MM.1S (cell line): ENCODE measurements at regions not wholly inside any gene's neighbourhood (a gene's known extent, or its start where the extent isn't known, plus 50 kb on each side); places are given as distances from the start of the nearest gene placed in this dataset.

Experiments
- DNase-seq: peaks from one replicate; pipeline ENCODE4 v3.0.0-alpha.2; 2015
- H2AFZ ChIP-seq: fragments of 300-600 bp; sonication (generic); 2 replicates; pipeline ENCODE4 v1.6.0; 2016; ENCODE audit warnings: antibody characterized with exemption, low read length
- H3F3A ChIP-seq: fragments of 300-600 bp; sonication (generic); 2 replicates; pipeline ENCODE4 v1.6.1; 2016; ENCODE audit warnings: mild to moderate bottlenecking, antibody characterized with exemption, low read length, moderate library complexity, mixed read lengths; ENCODE audit not compliant: insufficient read depth
- H3K27ac ChIP-seq: fragments of 300-600 bp; sonication (generic); 2 replicates; pipeline ENCODE4 v1.5.1; 2016; ENCODE audit warnings: mild to moderate bottlenecking, low read length
- H3K27me3 ChIP-seq: fragments of 300-600 bp; sonication (generic); replicated peaks from 2 replicates; pipeline ENCODE4 v1.6.0; 2016; ENCODE audit warnings: low read length; ENCODE audit not compliant: insufficient read depth
- H3K36me3 ChIP-seq: fragments of 300-600 bp; sonication (generic); replicated peaks from 2 replicates; pipeline ENCODE4 v1.6.1; 2016; ENCODE audit warnings: mild to moderate bottlenecking, low read length, mixed read lengths; ENCODE audit not compliant: insufficient read depth
- H3K4me1 ChIP-seq: fragments of 300-600 bp; sonication (generic); 2 replicates; pipeline ENCODE4 v1.6.1; 2016; ENCODE audit warnings: low read length, mixed read lengths
- H3K4me2 ChIP-seq: fragments of 300-600 bp; sonication (generic); 2 replicates; pipeline ENCODE4 v1.6.0; 2016; ENCODE audit warnings: low read depth, low read length
- H3K4me3 ChIP-seq: fragments of 300-600 bp; sonication (generic); 2 replicates; pipeline ENCODE4 v1.5.1; 2016; ENCODE audit warnings: low read length, mixed read lengths
- H3K79me2 ChIP-seq: fragments of 300-600 bp; sonication (generic); 2 replicates; pipeline ENCODE4 v1.6.1; 2016; ENCODE audit warnings: mixed run types, low read length, mixed read lengths
- H3K9ac ChIP-seq: fragments of 300-600 bp; sonication (generic); 2 replicates; pipeline ENCODE4 v1.6.1; 2016; ENCODE audit warnings: low read length, mixed read lengths
- H3K9me2 ChIP-seq: fragments of 300-600 bp; sonication (generic); replicated peaks from 2 replicates; pipeline ENCODE4 v1.6.1; 2016; ENCODE audit warnings: mild to moderate bottlenecking, low read length, mixed read lengths; ENCODE audit not compliant: insufficient read depth
- H3K9me3 ChIP-seq: fragments of 300-600 bp; sonication (generic); replicated peaks from 2 replicates; pipeline ENCODE4 v1.6.1; 2016; ENCODE audit warnings: mild to moderate bottlenecking, low read length, mixed read lengths; ENCODE audit not compliant: insufficient read depth
- H4K20me1 ChIP-seq: fragments of 300-600 bp; sonication (generic); 2 replicates; pipeline ENCODE4 v1.6.1; 2016; ENCODE audit warnings: mild to moderate bottlenecking, low read length, moderate library complexity, mixed read lengths; ENCODE audit not compliant: insufficient read depth
- CTCF ChIP-seq: fragments of 300-600 bp; sonication (generic); IDR thresholded peaks from 2 replicates; pipeline ENCODE4 v1.5.1; 2016; ENCODE audit warnings: antibody characterized with exemption, low read length, mixed read lengths
- EZH2 ChIP-seq: fragments of 300-600 bp; sonication (generic); optimal IDR thresholded peaks from 2 replicates; pipeline ENCODE3; 2017; ENCODE audit warnings: low read depth, mild to moderate bottlenecking, antibody characterized with exemption, low read length, mixed read lengths
- EZH2phosphoT487 ChIP-seq: fragments of 300-600 bp; sonication (generic); IDR thresholded peaks from 2 replicates; pipeline ENCODE4 v1.6.1; 2018; ENCODE audit warnings: antibody characterized with exemption, low read length

- no peak overlapping the region for H3K9ac ChIP-seq
- H3K4me3 ChIP-seq: no peak overlapping the region
- no peaks in the 10 kb centered on the region for H3K9me2 ChIP-seq
- H3K79me2 ChIP-seq: no peaks in the 10 kb centered on the region
- no peaks in the 10 kb centered on the region for H3K27me3 ChIP-seq
- H3K4me2 ChIP-seq: no peak overlapping the region
- H3K36me3 ChIP-seq: no peaks in the 10 kb centered on the region
- no peaks in the 10 kb centered on the region for H3F3A ChIP-seq
- no peaks in the 10 kb centered on the region for H3K9me3 ChIP-seq
- H3K27ac ChIP-seq: no peak overlapping the region
- no peak for TF ChIP-seq EZH2phosphoT487
- DNase-seq: no peak
- H2AFZ ChIP-seq: no peak overlapping the region
- H3K4me1 ChIP-seq: no peaks in the 10 kb centered on the region
- H4K20me1 ChIP-seq: no peaks in the 10 kb centered on the region
Observed at GRCh38 chr2:34724107-34724506, 1125.0 kb upstream of the FAM98A start.

- no peaks in the 10 kb centered on the region for H3K36me3 ChIP-seq
- no peaks in the 10 kb centered on the region for H3K9me2 ChIP-seq
- no peak overlapping the region for H3K4me2 ChIP-seq
- no peak overlapping the region for H3K27ac ChIP-seq
- H3K4me1 ChIP-seq: no peaks in the 10 kb centered on the region
- H3K79me2 ChIP-seq: no peaks in the 10 kb centered on the region
- no peak overlapping the region for H3K9ac ChIP-seq
- no peak overlapping the region for H2AFZ ChIP-seq
- no peaks in the 10 kb centered on the region for H3F3A ChIP-seq
- H4K20me1 ChIP-seq: no peaks in the 10 kb centered on the region
- no peak overlapping the region for H3K4me3 ChIP-seq
- H3K27me3 ChIP-seq: no peaks in the 10 kb centered on the region
- TF ChIP-seq EZH2phosphoT487 (no peak), EZH2 (no peak), CTCF (no peak)
- H3K9me3 ChIP-seq: no peaks in the 10 kb centered on the region
- DNase-seq: no peak
Observed at GRCh38 chr2:34723683-34724082, 1124.6 kb upstream of the FAM98A start.

GRCh38 chr2:34719206-34719605 is 1120.1 kb upstream of the FAM98A start:
- no peak overlapping the region for H3K27ac ChIP-seq
- no peaks in the 10 kb centered on the region for H4K20me1 ChIP-seq
- H3F3A ChIP-seq: no peaks in the 10 kb centered on the region

GRCh38 chr2:34705551-34706247 is 1106.6 kb upstream of the FAM98A start:
- Histone ChIP-seq H4K20me1 (no peaks in the 10 kb centered on the region), H3K9me2 (no peaks in the 10 kb centered on the region), H3K27me3 (no peaks in the 10 kb centered on the region), H3K27ac (no peak overlapping the region), H3K4me3 (no peak overlapping the region), H3K4me1 (no peaks in the 10 kb centered on the region), H3K79me2 (no peaks in the 10 kb centered on the region), H3K9ac (no peak overlapping the region), H3K4me2 (no peak overlapping the region), H3K9me3 (no peaks in the 10 kb centered on the region), H3F3A (no peaks in the 10 kb centered on the region), H3K36me3 (no peaks in the 10 kb centered on the region), H2AFZ (no peak overlapping the region)
- TF ChIP-seq CTCF (no peak), EZH2phosphoT487 (no peak), EZH2 (no peak)
- no peak for DNase-seq

More at GRCh38 chr2:34719206-34719605, 1120.1 kb upstream of the FAM98A start:
- no peaks in the 10 kb centered on the region for H3K36me3 ChIP-seq
- H3K9me3 ChIP-seq: no peaks in the 10 kb centered on the region
- TF ChIP-seq EZH2 (no peak), EZH2phosphoT487 (no peak)
- H3K79me2 ChIP-seq: no peaks in the 10 kb centered on the region
- no peaks in the 10 kb centered on the region for H3K4me1 ChIP-seq
- H3K4me2 ChIP-seq: no peak overlapping the region
- no peak overlapping the region for H3K9ac ChIP-seq
- H3K4me3 ChIP-seq: no peak overlapping the region
- H2AFZ ChIP-seq: no peak overlapping the region
- no peak for DNase-seq
- H3K27me3 ChIP-seq: no peaks in the 10 kb centered on the region
- H3K9me2 ChIP-seq: no peaks in the 10 kb centered on the region
